ENCODE measurements at regions not wholly inside any gene's neighbourhood (a gene's known extent, or its start where the extent isn't known, plus 50 kb on each side); places are given as distances from the start of the nearest gene placed in this dataset.

DNA sequence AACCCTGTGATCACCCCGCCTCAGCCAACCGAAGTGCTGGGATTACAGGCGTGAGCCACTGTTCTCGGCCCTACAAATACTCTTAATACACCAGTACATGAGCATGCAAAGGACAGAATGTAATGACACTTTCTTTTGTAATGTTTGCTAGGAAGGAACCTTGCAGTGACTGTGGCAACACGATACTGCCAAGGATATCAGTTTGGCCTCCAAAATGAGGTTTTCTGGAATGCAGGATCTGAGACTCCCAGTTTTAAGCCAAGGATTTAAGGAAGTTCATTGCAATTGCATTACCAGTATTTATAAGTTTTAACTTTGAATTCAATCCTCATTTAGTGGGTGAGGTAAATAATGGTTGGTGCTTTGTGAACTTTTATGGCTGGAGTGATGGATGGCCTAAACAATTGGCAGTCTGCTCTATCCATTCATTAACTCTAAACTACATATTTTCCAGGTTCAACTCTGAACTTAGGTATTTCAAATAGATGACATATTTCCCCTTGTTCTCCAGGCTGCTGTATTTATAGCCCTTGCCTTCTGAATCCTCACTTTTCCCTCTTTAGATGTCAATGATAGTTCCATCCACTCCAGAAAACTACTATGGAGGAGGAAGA, 330.3 kb downstream of the C11orf87 start:
- TF ChIP-seq CTCF (IDR thresholded peaks at IDR 0.05) (no peak), POLR2A (IDR thresholded peaks at IDR 0.05) (no peak), POLR2AphosphoS5 (IDR thresholded peaks at IDR 0.05) (no peak), EP300 (IDR thresholded peaks at IDR 0.05; ENCODE audit: low read depth) (no peak)
